Right atrium auricular region (tissue), 2 donors: ENCODE measurements at regions not wholly inside any gene's neighbourhood (a gene's known extent, or its start where the extent isn't known, plus 50 kb on each side); places are given as distances from the start of the nearest gene placed in this dataset.

Experiments used
- DNase-seq: peaks from one replicate; pipeline ENCODE4 v3.0.0-alpha.2; 2019; ENCODE audit warnings: low spot score
- H3K27ac ChIP-seq, 2 donors: fragments of 200-600 bp; sonication (generic); 1 replicate in 1 of 2; 2 replicates in 1 of 2; pipeline ENCODE4 v1.5.1; 2016 to 2019
- H3K27me3 ChIP-seq, 2 donors: fragments of 200-600 bp; sonication (generic); one replicate each; pipeline versions ENCODE4 v1.5.1 to v1.6.0; 2017 to 2019
- H3K36me3 ChIP-seq: fragments of 200-600 bp; sonication (generic); one replicate; pipeline ENCODE4 v1.5.1; 2016
- H3K4me1 ChIP-seq, 2 donors: fragments of 200-600 bp; sonication (generic); one replicate each; pipeline versions ENCODE4 v1.5.1 to v1.6.0; 2017 to 2019
- H3K4me3 ChIP-seq, 2 donors: fragments of 200-600 bp; sonication (generic); 1 replicate in 1 of 2; 2 replicates in 1 of 2; pipeline ENCODE4 v1.5.1; 2017 to 2019; ENCODE audit warnings: mild to moderate bottlenecking in 1 of 2, moderate library complexity in 1 of 2
- H3K9me3 ChIP-seq, 2 donors: fragments of 200-600 bp; sonication (generic); one replicate each; pipeline ENCODE4 v1.5.1; 2019
- CTCF ChIP-seq, 2 donors: fragments of 200-600 bp; sonication (generic); IDR thresholded peaks; one replicate each; pipeline ENCODE4 v1.5.1; 2019; ENCODE audit warnings: antibody characterized with exemption in 2 of 2

- no peaks in the 10 kb centered on the region for H3K36me3 ChIP-seq
- TF ChIP-seq CTCF (IDR thresholded peaks at IDR 0.05) = no peak
- H3K4me3 ChIP-seq = no peak overlapping the region
- H3K4me1 ChIP-seq = no peaks in the 10 kb centered on the region
- peaks cover 0 to 10% of the 10 kb centered on the region in 2 donors for H3K9me3 ChIP-seq
- no peak overlapping the region for H3K27ac ChIP-seq
- no peaks in the 10 kb centered on the region for H3K27me3 ChIP-seq
- no peak for DNase-seq
Measured at GRCh38 chr14:43438056-43438455, 1069.0 kb downstream of the FSCB start.

- no peaks in the 10 kb centered on the region for H3K4me1 ChIP-seq
- H3K27me3 ChIP-seq = no peaks in the 10 kb centered on the region
- no peak for DNase-seq
- no peaks in the 10 kb centered on the region for H3K36me3 ChIP-seq
- no peaks in the 10 kb centered on the region for H3K9me3 ChIP-seq
- no peak overlapping the region for H3K27ac ChIP-seq
- no peak for TF ChIP-seq CTCF (IDR thresholded peaks at IDR 0.05)
- H3K4me3 ChIP-seq = no peak overlapping the region
Measured at GRCh38 chr14:43418324-43418723, 1088.8 kb downstream of the FSCB start.

GRCh38 chr14:43413084-43413483 lies 1094.0 kb downstream of the FSCB start:
- no peaks in the 10 kb centered on the region for H3K36me3 ChIP-seq
- no peaks in the 10 kb centered on the region for H3K27me3 ChIP-seq
- H3K4me1 ChIP-seq = no peaks in the 10 kb centered on the region
- H3K27ac ChIP-seq = no peak overlapping the region
- no peak overlapping the region for H3K4me3 ChIP-seq
- H3K9me3 ChIP-seq = no peaks in the 10 kb centered on the region
- no peak for DNase-seq
- TF ChIP-seq CTCF (IDR thresholded peaks at IDR 0.05) = no peak

- no peak for DNase-seq
- Histone ChIP-seq H3K27ac (no peak overlapping the region), H3K4me3 (no peak overlapping the region), H3K36me3 (no peaks in the 10 kb centered on the region), H3K4me1 (no peaks in the 10 kb centered on the region), H3K27me3 (no peaks in the 10 kb centered on the region), H3K9me3 (no peaks in the 10 kb centered on the region)
- TF ChIP-seq CTCF (IDR thresholded peaks at IDR 0.05) = no peak
Measured at GRCh38 chr14:43411841-43412240, 1095.2 kb downstream of the FSCB start.

- TF ChIP-seq CTCF (IDR thresholded peaks at IDR 0.05) = no peak
- no peak overlapping the region for H3K27ac ChIP-seq
- no peaks in the 10 kb centered on the region for H3K4me1 ChIP-seq
- no peaks in the 10 kb centered on the region for H3K9me3 ChIP-seq
- H3K4me3 ChIP-seq = no peak overlapping the region
- no peaks in the 10 kb centered on the region for H3K27me3 ChIP-seq
- H3K36me3 ChIP-seq = no peaks in the 10 kb centered on the region
- DNase-seq = no peak
Measured at GRCh38 chr14:43410631-43411030, 1096.5 kb downstream of the FSCB start.

GRCh38 chr14:43408472-43408871 lies 1098.6 kb downstream of the FSCB start:
- Histone ChIP-seq H3K9me3 (no peaks in the 10 kb centered on the region), H3K27ac (no peak overlapping the region), H3K27me3 (no peaks in the 10 kb centered on the region), H3K4me1 (no peaks in the 10 kb centered on the region), H3K36me3 (no peaks in the 10 kb centered on the region), H3K4me3 (no peak overlapping the region)
- TF ChIP-seq CTCF (IDR thresholded peaks at IDR 0.05) = no peak
- no peak for DNase-seq
